WTC11 (cell line): ENCODE measurements at regions not wholly inside any gene's neighbourhood (a gene's known extent, or its start where the extent isn't known, plus 50 kb on each side); places are given as distances from the start of the nearest gene placed in this dataset.
"Not testable (repeated sequence)": the region's sequence is repeated elsewhere in the genome, so short reads cannot be mapped to it uniquely, and the experiment has no call there.

Experiments used
- ATAC-seq: fragments of 200-7000 bp; cut with Tn5 transposase; 2 replicates; pipeline ENCODE4 v1.10.0; 2021; ENCODE audit warnings: mild to moderate bottlenecking, moderate library complexity
- CTCF ChIA-PET: fragments of 300-600 bp; sonication (Branson Sonifier 250); formaldehyde crosslinking; loops from one replicate; lab custom pipeline; 2021; ENCODE audit warnings: antibody characterized with exemption; lab: Charles Lee
- POLR2A ChIA-PET: fragments of 350-600 bp; sonication (Branson Sonifier 250); formaldehyde crosslinking; loops from one replicate; lab custom pipeline; 2021; ENCODE audit warnings: antibody characterized with exemption; lab: Charles Lee
- DNase-seq: peaks from one replicate; pipeline ENCODE4 v3.0.0; 2021; ENCODE audit warnings: low spot score
- H3K27ac Mint-ChIP-seq: 2 replicates; pipeline ENCODE4 v1.8.0; 2021; ENCODE audit warnings: mixed read lengths
- H3K27me3 Mint-ChIP-seq: 2 replicates; pipeline ENCODE4 v1.8.0; 2021; ENCODE audit warnings: low read depth, mild to moderate bottlenecking, moderate library complexity, mixed read lengths
- H3K36me3 Mint-ChIP-seq: 2 replicates; pipeline ENCODE4 v1.8.0; 2021; ENCODE audit warnings: mixed read lengths
- H3K4me1 Mint-ChIP-seq: 2 replicates; pipeline ENCODE4 v1.8.0; 2022; ENCODE audit warnings: mixed read lengths
- H3K4me3 Mint-ChIP-seq: 2 replicates; pipeline ENCODE4 v1.8.0; 2021; ENCODE audit warnings: mild to moderate bottlenecking, moderate library complexity, mixed read lengths
- H3K9me3 Mint-ChIP-seq: 2 replicates; pipeline ENCODE4 v1.8.0; 2021; ENCODE audit warnings: mixed read lengths
- ARID4B ChIP-seq: sonication (generic); formaldehyde crosslinking; IDR thresholded peaks from 2 replicates; pipeline ENCODE4 v1.8.0; 2023; ENCODE audit warnings: missing genetic modification reagents, mild to moderate bottlenecking, borderline replicate concordance
- ATF2 ChIP-seq: sonication (generic); formaldehyde crosslinking; IDR thresholded peaks from 2 replicates; pipeline ENCODE4 v1.8.1; 2022; ENCODE audit warnings: low read depth, missing genetic modification reagents, borderline replicate concordance
- ATF6 ChIP-seq: sonication (generic); formaldehyde crosslinking; IDR thresholded peaks from 2 replicates; pipeline ENCODE4 v1.8.1; 2023; ENCODE audit warnings: mild to moderate bottlenecking, missing genetic modification reagents
- CTCF ChIP-seq: fragments of 200-600 bp; IDR thresholded peaks from 2 replicates; pipeline ENCODE4 v1.8.0; 2022; ENCODE audit warnings: antibody characterized with exemption
- ERG ChIP-seq: fragments of 250-450 bp; sonication (Bioruptor Pico); IDR thresholded peaks from 2 replicates; pipeline ENCODE4 v1.8.0; 2021; ENCODE audit warnings: mild to moderate bottlenecking
- IRF2 ChIP-seq: sonication (generic); formaldehyde crosslinking; IDR thresholded peaks from 2 replicates; pipeline ENCODE4 v1.8.0; 2022; ENCODE audit warnings: low read depth, missing genetic modification reagents, borderline replicate concordance
- KAT7 ChIP-seq: sonication (generic); formaldehyde crosslinking; IDR thresholded peaks from 2 replicates; pipeline ENCODE4 v1.8.1; 2023; ENCODE audit warnings: missing genetic modification reagents, mild to moderate bottlenecking, borderline replicate concordance
- NFATC4 ChIP-seq: fragments of 250-450 bp; sonication (Bioruptor Pico); IDR thresholded peaks from 2 replicates; pipeline ENCODE4 v1.9.0; 2021; ENCODE audit warnings: mild to moderate bottlenecking
- NFE2L1 ChIP-seq: sonication (generic); formaldehyde crosslinking; IDR thresholded peaks from 2 replicates; pipeline ENCODE4 v1.8.1; 2023; ENCODE audit warnings: missing genetic modification reagents
- RELA ChIP-seq: sonication (generic); formaldehyde crosslinking; IDR thresholded peaks from 2 replicates; pipeline ENCODE4 v1.8.1; 2022; ENCODE audit warnings: missing genetic modification reagents, mild to moderate bottlenecking, borderline replicate concordance
- SP1 ChIP-seq: sonication (generic); formaldehyde crosslinking; conservative IDR thresholded peaks from 2 replicates; pipeline ENCODE4 v1.8.1; 2022; ENCODE audit warnings: missing genetic modification reagents
- ZNF219 ChIP-seq: sonication (generic); formaldehyde crosslinking; IDR thresholded peaks from 2 replicates; pipeline ENCODE4 v1.8.0; 2023; ENCODE audit warnings: missing genetic modification reagents, mild to moderate bottlenecking, borderline replicate concordance
- ZSCAN18 ChIP-seq: fragments of 250-450 bp; sonication (Bioruptor Pico); IDR thresholded peaks from 2 replicates; pipeline ENCODE4 v2.1.2; 2022; ENCODE audit warnings: mild to moderate bottlenecking, moderate library complexity

GRCh38 chr1:228554107-228554506 lies 66.9 kb downstream of the RNF187 start:
- ChIA-PET POLR2A (no interaction called here), CTCF (no interaction called here)
- Mint-ChIP-seq H3K27me3 (peaks cover 71% of the 10 kb centered on the region), H3K36me3 (no peaks in the 10 kb centered on the region), H3K9me3 (no peaks in the 10 kb centered on the region; the same call in 1 of the 2 replicates), H3K4me3 (no peak overlapping the region), H3K4me1 (no peaks in the 10 kb centered on the region), H3K27ac (no peak overlapping the region)
- DNase-seq (no peak), ATAC-seq (no peak)
- TF ChIP-seq ZNF219 (CRISPR knock-in tag), result no peak
- TF ChIP-seq NFATC4, result no peak
- TF ChIP-seq NFE2L1 (CRISPR knock-in tag), result no peak

GRCh38 chr1:228555074-228555994 lies 68.2 kb downstream of the RNF187 start:
- Mint-ChIP-seq H3K4me1 (no peaks in the 10 kb centered on the region), H3K27me3 (peaks cover 59% of the 10 kb centered on the region)
- TF ChIP-seq CTCF, result no peak
- no peak for TF ChIP-seq ATF6 (CRISPR knock-in tag)
- TF ChIP-seq RELA, result no peak
- TF ChIP-seq ATF2 (CRISPR knock-in tag), result no peak
- no peak for TF ChIP-seq ZSCAN18 (CRISPR knock-in tag)
- TF ChIP-seq SP1 (CRISPR knock-in tag), result no peak
- no peak for TF ChIP-seq KAT7 (CRISPR knock-in tag)
- TF ChIP-seq ARID4B (CRISPR knock-in tag), result no peak
- no peak for TF ChIP-seq IRF2
- no peak for TF ChIP-seq ERG (CRISPR knock-in tag)
- no peak for TF ChIP-seq NFE2L1 (CRISPR knock-in tag)
- TF ChIP-seq, all 79 proteins: peak for 0
- no peaks in the 10 kb centered on the region for H3K36me3 Mint-ChIP-seq
- ATAC-seq (peak; percentile 36; the same call in 1 of the 2 replicates), DNase-seq (peak; percentile 31)
- ChIA-PET CTCF (no interaction called here), POLR2A (no interaction called here)
- H3K9me3 Mint-ChIP-seq, result no peaks in the 10 kb centered on the region
- no peak overlapping the region for H3K4me3 Mint-ChIP-seq
- no peak overlapping the region for H3K27ac Mint-ChIP-seq

- H3K4me1 Mint-ChIP-seq, ATAC-seq, POLR2A ChIA-PET, H3K4me3 Mint-ChIP-seq, CTCF ChIA-PET, H3K9me3 Mint-ChIP-seq, H3K27ac Mint-ChIP-seq, H3K36me3 Mint-ChIP-seq, DNase-seq: not testable (repeated sequence)
- H3K27me3 Mint-ChIP-seq, result peaks cover 44% of the 10 kb centered on the region
Measured at GRCh38 chr1:228556634-228557430, 69.7 kb downstream of the RNF187 start.
